Right lung (tissue), 2 donors: ENCODE measurements at regions not wholly inside any gene's neighbourhood (a gene's known extent, or its start where the extent isn't known, plus 50 kb on each side); places are given as distances from the start of the nearest gene placed in this dataset.

Source experiments
- DNase-seq, 2 donors: peaks; one replicate each; pipeline ENCODE4 v3.0.0-alpha.2; 2013

- no peak for DNase-seq
Observed at GRCh38 chr11:45473341-45473895, 187.3 kb upstream of the SYT13 start.

- no peak for DNase-seq
Observed at GRCh38 chr11:45472716-45473317, 186.7 kb upstream of the SYT13 start.

- DNase-seq = no peak
Observed at GRCh38 chr11:45471266-45471665, 185.1 kb upstream of the SYT13 start.

- no peak for DNase-seq
Observed at GRCh38 chr11:45470794-45471167, 184.6 kb upstream of the SYT13 start.

GRCh38 chr11:45470151-45470793 is 184.1 kb upstream of the SYT13 start:
- DNase-seq = peak; percentile 26 to 33

GRCh38 chr11:45468267-45468856 is 182.2 kb upstream of the SYT13 start:
- DNase-seq = peak in 1 of 2 donors; percentile 22

GRCh38 chr11:45463541-45463940 is 177.4 kb upstream of the SYT13 start:
- DNase-seq = no peak

- no peak for DNase-seq
Observed at GRCh38 chr11:45461514-45461913, 175.4 kb upstream of the SYT13 start.

- DNase-seq = no peak
Observed at GRCh38 chr11:45459491-45459890, 173.3 kb upstream of the SYT13 start.

GRCh38 chr11:45458269-45458668 is 172.1 kb upstream of the SYT13 start:
- DNase-seq = no peak

GRCh38 chr11:45457649-45458048 is 171.5 kb upstream of the SYT13 start:
- DNase-seq = peak in 1 of 2 donors; percentile 20

GRCh38 chr11:45456686-45457085 is 170.5 kb upstream of the SYT13 start:
- no peak for DNase-seq

GRCh38 chr11:45455536-45455935 is 169.4 kb upstream of the SYT13 start:
- DNase-seq = peak in 1 of 2 donors; percentile 19

- no peak for DNase-seq
Observed at GRCh38 chr11:45454917-45455401, 168.8 kb upstream of the SYT13 start.

GRCh38 chr11:45453721-45454120 is 167.6 kb upstream of the SYT13 start:
- no peak for DNase-seq

GRCh38 chr11:45451766-45452440 is 165.8 kb upstream of the SYT13 start:
- no peak for DNase-seq

- DNase-seq = no peak
Observed at GRCh38 chr11:45450189-45450588, 164.0 kb upstream of the SYT13 start.

GRCh38 chr11:45449036-45449601 is 163.0 kb upstream of the SYT13 start:
- no peak for DNase-seq

GRCh38 chr11:45448561-45448960 is 162.4 kb upstream of the SYT13 start:
- DNase-seq = no peak

GRCh38 chr11:45446998-45447397 is 160.9 kb upstream of the SYT13 start:
- DNase-seq = no peak

GRCh38 chr11:45446434-45446833 is 160.3 kb upstream of the SYT13 start:
- no peak for DNase-seq

GRCh38 chr11:45444796-45445195 is 158.7 kb upstream of the SYT13 start:
- no peak for DNase-seq
